ENCODE measurements at regions not wholly inside any gene's neighbourhood (a gene's known extent, or its start where the extent isn't known, plus 50 kb on each side); places are given as distances from the start of the nearest gene placed in this dataset.

DNA sequence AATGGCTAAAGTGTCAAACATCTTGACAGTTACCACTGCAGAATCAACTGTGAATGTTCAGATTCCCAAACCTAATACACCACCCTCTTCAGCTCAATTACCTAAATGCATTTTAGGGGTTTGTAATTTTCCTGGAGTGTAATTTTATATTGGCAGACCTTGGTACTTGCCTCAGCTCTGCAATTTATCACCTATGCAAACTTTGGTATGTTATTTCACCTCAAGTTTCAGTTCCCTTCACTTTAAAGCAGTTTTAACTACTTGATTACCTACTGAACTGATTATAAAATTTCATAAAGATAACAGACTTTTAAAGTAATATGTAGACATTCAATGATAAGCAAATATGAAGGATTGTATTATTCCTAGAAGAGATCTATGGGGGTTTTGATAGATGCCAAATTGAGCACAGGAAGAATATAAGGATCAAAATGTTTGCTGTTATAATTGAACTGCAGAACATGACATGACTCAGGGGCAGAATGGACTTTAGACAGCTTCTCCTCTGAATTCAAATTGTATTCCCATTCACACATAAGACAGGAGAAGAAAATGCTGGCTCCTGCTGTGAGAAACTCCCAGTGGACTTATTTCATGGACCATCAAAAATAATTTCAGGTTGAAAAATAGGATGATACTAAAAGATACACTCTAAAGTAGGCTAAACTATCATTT, 491.5 kb upstream of the LUZP2 start:
- FAIRE-seq (no peak), DNase-seq (ENCODE audit: low read depth, low spot score) (no peak)
- no peaks in the 10 kb centered on the region for H3K9me3 ChIP-seq (ENCODE audit: control insufficient read depth, low read depth, low read length)
- no peak overlapping the region for H3K4me3 ChIP-seq (ENCODE audit: control insufficient read depth in 2 of 3, extremely low read depth in 1 of 3, insufficient read depth in 2 of 3, low read depth in 1 of 3, low read length in 3 of 3)
- no peaks in the 10 kb centered on the region for H3K27me3 ChIP-seq (ENCODE audit: control insufficient read depth, extremely low read depth, insufficient read depth, low read length)
- no peak overlapping the region for H2AFZ ChIP-seq (ENCODE audit: control insufficient read depth, low read length)
- no peaks in the 10 kb centered on the region for H4K20me1 ChIP-seq (ENCODE audit: control insufficient read depth, extremely low read depth, insufficient read depth, low read length)
- H3K27ac ChIP-seq (ENCODE audit: control insufficient read depth, insufficient read depth, low read length) = no peak overlapping the region
- H3K9me1 ChIP-seq (ENCODE audit: control insufficient read depth, extremely low read depth, insufficient read depth, low read length) = no peaks in the 10 kb centered on the region
- no peaks in the 10 kb centered on the region for H3K79me2 ChIP-seq (ENCODE audit: control insufficient read depth, insufficient read depth, low read length)
- no peak for TF ChIP-seq CTCF (optimal IDR thresholded peaks at IDR 0.05 in 1 of 3, IDR thresholded peaks at IDR 0.05 in 1 of 3, conservative IDR thresholded peaks at IDR 0.05 in 1 of 3; ENCODE audit: extremely low read depth in 1 of 3, insufficient read depth in 2 of 3, low read length in 3 of 3)
- TF ChIP-seq EZH2 (IDR thresholded peaks at IDR 0.05; ENCODE audit: low read length) = no peak
- no peaks in the 10 kb centered on the region for H3K36me3 ChIP-seq (ENCODE audit: control insufficient read depth in 2 of 2, extremely low read depth in 1 of 2, insufficient read depth in 2 of 2, low read length in 2 of 2)
- H3K4me1 ChIP-seq (ENCODE audit: control insufficient read depth, extremely low read depth, insufficient read depth, low read length) = no peaks in the 10 kb centered on the region
- H3K4me2 ChIP-seq (ENCODE audit: control insufficient read depth, extremely low read depth, insufficient read depth, low read depth, low read length) = no peak overlapping the region
- no peak overlapping the region for H3K9ac ChIP-seq (ENCODE audit: control insufficient read depth, extremely low read depth, insufficient read depth, low read length)
- dilution Hi-C loops (cut with MboI; ENCODE audit: extremely low pct_ligation_motif_present, low sequenced_read_pairs) = no loop called here

- DNase-seq (ENCODE audit: low read depth, low spot score) (no peak), FAIRE-seq (no peak)
- no peak overlapping the region for H3K4me2 ChIP-seq (ENCODE audit: control insufficient read depth, extremely low read depth, insufficient read depth, low read depth, low read length)
- no peak overlapping the region for H2AFZ ChIP-seq (ENCODE audit: control insufficient read depth, low read length)
- no peak for TF ChIP-seq EZH2 (IDR thresholded peaks at IDR 0.05; ENCODE audit: low read length)
- no peak for TF ChIP-seq CTCF (optimal IDR thresholded peaks at IDR 0.05 in 1 of 3, IDR thresholded peaks at IDR 0.05 in 1 of 3, conservative IDR thresholded peaks at IDR 0.05 in 1 of 3; ENCODE audit: extremely low read depth in 1 of 3, insufficient read depth in 2 of 3, low read length in 3 of 3)
- no peaks in the 10 kb centered on the region for H4K20me1 ChIP-seq (ENCODE audit: control insufficient read depth, extremely low read depth, insufficient read depth, low read length)
- dilution Hi-C loops (cut with MboI; ENCODE audit: extremely low pct_ligation_motif_present, low sequenced_read_pairs) = no loop called here
- H3K36me3 ChIP-seq (ENCODE audit: control insufficient read depth in 2 of 2, extremely low read depth in 1 of 2, insufficient read depth in 2 of 2, low read length in 2 of 2) = no peaks in the 10 kb centered on the region
- H3K9ac ChIP-seq (ENCODE audit: control insufficient read depth, extremely low read depth, insufficient read depth, low read length) = no peak overlapping the region
- no peak overlapping the region for H3K27ac ChIP-seq (ENCODE audit: control insufficient read depth, insufficient read depth, low read length)
- H3K9me3 ChIP-seq (ENCODE audit: control insufficient read depth, low read depth, low read length) = no peaks in the 10 kb centered on the region
- no peaks in the 10 kb centered on the region for H3K27me3 ChIP-seq (ENCODE audit: control insufficient read depth, extremely low read depth, insufficient read depth, low read length)
- no peaks in the 10 kb centered on the region for H3K4me1 ChIP-seq (ENCODE audit: control insufficient read depth, extremely low read depth, insufficient read depth, low read length)
- no peaks in the 10 kb centered on the region for H3K9me1 ChIP-seq (ENCODE audit: control insufficient read depth, extremely low read depth, insufficient read depth, low read length)
- H3K4me3 ChIP-seq (ENCODE audit: control insufficient read depth in 2 of 3, extremely low read depth in 1 of 3, insufficient read depth in 2 of 3, low read depth in 1 of 3, low read length in 3 of 3) = no peak overlapping the region
- no peaks in the 10 kb centered on the region for H3K79me2 ChIP-seq (ENCODE audit: control insufficient read depth, insufficient read depth, low read length)
Observed at GRCh38 chr11:24043842-24044241, 453.0 kb upstream of the LUZP2 start.
